Karpas-422 (cell line): ENCODE measurements at regions not wholly inside any gene's neighbourhood (a gene's known extent, or its start where the extent isn't known, plus 50 kb on each side); places are given as distances from the start of the nearest gene placed in this dataset.

Experiments used
- DNase-seq: peaks from one replicate; pipeline ENCODE4 v3.0.0-alpha.2; 2015
- H2AFZ ChIP-seq: fragments of 200-600 bp; sonication (generic); 2 replicates; pipeline ENCODE4 v1.6.1; 2014; ENCODE audit warnings: antibody characterized with exemption, low read length, mixed read lengths
- H3K27ac ChIP-seq: fragments of 200-600 bp; sonication (generic); 2 replicates; pipeline ENCODE4 v1.5.1; 2014; ENCODE audit warnings: mild to moderate bottlenecking, low read length, moderate library complexity
- H3K27me3 ChIP-seq: fragments of 200-600 bp; sonication (generic); 2 replicates; pipeline ENCODE4 v1.6.1; 2014; ENCODE audit warnings: low read length, mixed read lengths
- H3K36me3 ChIP-seq: fragments of 200-600 bp; sonication (generic); 2 replicates; pipeline ENCODE4 v1.6.1; 2014; ENCODE audit warnings: low read length, mixed read lengths; ENCODE audit not compliant: insufficient read depth
- H3K4me1 ChIP-seq: fragments of 200-600 bp; sonication (generic); 2 replicates; pipeline ENCODE4 v1.6.1; 2014; ENCODE audit warnings: mild to moderate bottlenecking, low read length, mixed read lengths
- H3K4me2 ChIP-seq: fragments of 200-600 bp; sonication (generic); 2 replicates; pipeline ENCODE4 v1.6.1; 2014; ENCODE audit warnings: low read length, low read depth, mild to moderate bottlenecking; ENCODE audit not compliant: poor library complexity, severe bottlenecking
- H3K4me3 ChIP-seq: fragments of 200-600 bp; sonication (generic); 2 replicates; pipeline ENCODE4 v1.5.1; 2014; ENCODE audit warnings: mild to moderate bottlenecking, antibody characterized with exemption, low read length, mixed read lengths
- H3K79me2 ChIP-seq: fragments of 200-600 bp; sonication (generic); 2 replicates; pipeline ENCODE4 v1.6.1; 2014; ENCODE audit warnings: mild to moderate bottlenecking, low read length, mixed read lengths
- H3K9ac ChIP-seq: fragments of 200-600 bp; sonication (generic); 2 replicates; pipeline ENCODE4 v1.6.0; 2014; ENCODE audit warnings: low read length
- H3K9me2 ChIP-seq: fragments of 200-600 bp; sonication (generic), shearing (Covaris generic); replicated peaks from 2 replicates; pipeline ENCODE4 v1.6.0; 2014; ENCODE audit warnings: mild to moderate bottlenecking, low read length, moderate library complexity; ENCODE audit not compliant: insufficient read depth
- H3K9me3 ChIP-seq: fragments of 300-700, 200-600 bp; sonication (generic); 2 replicates; pipeline ENCODE4 v1.6.1; 2014; ENCODE audit warnings: low read length, mixed read lengths
- H4K20me1 ChIP-seq: fragments of 200-600 bp; sonication (generic); 2 replicates; pipeline ENCODE4 v1.6.1; 2014; ENCODE audit warnings: mild to moderate bottlenecking, antibody characterized with exemption, low read length, low read depth; ENCODE audit not compliant: insufficient read depth

DNA sequence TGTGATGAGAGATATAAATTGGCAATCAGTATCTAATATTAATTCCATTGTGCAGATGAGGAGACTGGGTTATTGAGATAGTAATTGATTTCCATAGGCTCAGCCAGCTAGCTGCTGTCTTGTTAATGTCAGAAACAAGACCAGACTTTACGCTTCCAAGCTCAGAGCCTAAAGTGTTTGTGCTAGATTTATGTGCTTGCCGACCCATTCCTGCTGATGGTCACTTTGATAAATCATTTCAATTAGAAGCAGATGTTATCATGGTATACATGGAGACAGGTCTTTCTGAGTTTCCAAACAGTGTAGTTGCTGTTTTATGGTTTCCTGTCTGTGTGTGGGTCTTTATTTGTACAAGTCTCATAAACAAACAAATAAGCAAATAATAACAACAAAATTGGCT, 92.8 kb downstream of the AQP4 start:
- Histone ChIP-seq H3K79me2 (no peaks in the 10 kb centered on the region), H3K4me2 (no peak overlapping the region), H3K9me3 (no peaks in the 10 kb centered on the region), H3K4me1 (no peaks in the 10 kb centered on the region), H3K27ac (no peak overlapping the region), H3K9ac (no peak overlapping the region), H3K27me3 (no peaks in the 10 kb centered on the region), H3K36me3 (no peaks in the 10 kb centered on the region), H3K4me3 (no peak overlapping the region), H3K9me2 (no peaks in the 10 kb centered on the region), H4K20me1 (no peaks in the 10 kb centered on the region), H2AFZ (no peak overlapping the region)
- no peak for DNase-seq

GRCh38 chr18:26771524-26771923, 94.0 kb downstream of the AQP4 start:
- H2AFZ ChIP-seq: no peak overlapping the region
- H3K27ac ChIP-seq: no peak overlapping the region
- no peaks in the 10 kb centered on the region for H3K36me3 ChIP-seq
- no peak for DNase-seq
- no peak overlapping the region for H3K9ac ChIP-seq
- H3K79me2 ChIP-seq: no peaks in the 10 kb centered on the region
- no peak overlapping the region for H3K4me3 ChIP-seq
- H3K27me3 ChIP-seq: no peaks in the 10 kb centered on the region
- no peaks in the 10 kb centered on the region for H4K20me1 ChIP-seq
- no peaks in the 10 kb centered on the region for H3K4me1 ChIP-seq
- no peaks in the 10 kb centered on the region for H3K9me2 ChIP-seq
- no peak overlapping the region for H3K4me2 ChIP-seq
- no peaks in the 10 kb centered on the region for H3K9me3 ChIP-seq

GRCh38 chr18:26768385-26768784, 97.1 kb downstream of the AQP4 start:
- no peaks in the 10 kb centered on the region for H3K27me3 ChIP-seq
- DNase-seq: no peak
- H3K27ac ChIP-seq: no peak overlapping the region
- no peaks in the 10 kb centered on the region for H4K20me1 ChIP-seq
- H3K4me3 ChIP-seq: no peak overlapping the region
- H3K9ac ChIP-seq: no peak overlapping the region
- no peaks in the 10 kb centered on the region for H3K9me3 ChIP-seq
- H3K36me3 ChIP-seq: no peaks in the 10 kb centered on the region
- H3K79me2 ChIP-seq: no peaks in the 10 kb centered on the region
- no peak overlapping the region for H2AFZ ChIP-seq
- no peaks in the 10 kb centered on the region for H3K9me2 ChIP-seq
- H3K4me2 ChIP-seq: no peak overlapping the region
- H3K4me1 ChIP-seq: no peaks in the 10 kb centered on the region

- no peaks in the 10 kb centered on the region for H3K36me3 ChIP-seq
These were observed 100.0 kb downstream of the AQP4 start for GRCh38 chr18:26765498-26765897.

DNA sequence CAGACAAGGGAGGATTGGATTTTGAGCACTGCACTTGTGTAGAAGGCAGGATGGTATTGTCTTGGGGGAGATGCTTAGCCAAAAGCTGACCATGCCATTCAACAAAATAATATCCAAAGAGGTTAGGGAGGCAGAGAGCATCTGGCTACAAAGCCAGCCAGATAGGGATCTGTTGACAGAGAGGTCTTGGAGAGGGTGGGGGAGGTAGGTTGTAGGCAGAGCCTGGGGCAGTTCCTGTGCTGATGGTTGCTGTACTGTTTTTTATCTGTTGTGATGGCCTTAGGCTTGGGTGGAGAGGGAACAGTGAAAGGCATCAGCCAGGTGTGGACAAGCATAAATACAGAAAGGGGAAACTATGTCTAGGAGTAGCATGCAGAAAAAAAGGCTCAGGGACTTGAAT, 100.9 kb downstream of the AQP4 start:
- Histone ChIP-seq H4K20me1 (no peaks in the 10 kb centered on the region), H3K9me3 (no peaks in the 10 kb centered on the region), H3K27ac (no peak overlapping the region), H3K4me3 (no peak overlapping the region), H3K4me1 (no peaks in the 10 kb centered on the region), H2AFZ (no peak overlapping the region), H3K27me3 (no peaks in the 10 kb centered on the region), H3K36me3 (no peaks in the 10 kb centered on the region), H3K79me2 (no peaks in the 10 kb centered on the region), H3K4me2 (no peak overlapping the region), H3K9ac (no peak overlapping the region), H3K9me2 (no peaks in the 10 kb centered on the region)
- DNase-seq: no peak

More at GRCh38 chr18:26765498-26765897, 100.0 kb downstream of the AQP4 start:
- no peak overlapping the region for H3K4me2 ChIP-seq
- H3K79me2 ChIP-seq: no peaks in the 10 kb centered on the region
- no peaks in the 10 kb centered on the region for H3K9me3 ChIP-seq
- H3K27ac ChIP-seq: no peak overlapping the region
- H3K4me1 ChIP-seq: no peaks in the 10 kb centered on the region
- no peak for DNase-seq
- no peak overlapping the region for H3K4me3 ChIP-seq
- H2AFZ ChIP-seq: no peak overlapping the region
- no peaks in the 10 kb centered on the region for H3K27me3 ChIP-seq
- H3K9me2 ChIP-seq: no peaks in the 10 kb centered on the region
- no peak overlapping the region for H3K9ac ChIP-seq
- H4K20me1 ChIP-seq: no peaks in the 10 kb centered on the region

DNA sequence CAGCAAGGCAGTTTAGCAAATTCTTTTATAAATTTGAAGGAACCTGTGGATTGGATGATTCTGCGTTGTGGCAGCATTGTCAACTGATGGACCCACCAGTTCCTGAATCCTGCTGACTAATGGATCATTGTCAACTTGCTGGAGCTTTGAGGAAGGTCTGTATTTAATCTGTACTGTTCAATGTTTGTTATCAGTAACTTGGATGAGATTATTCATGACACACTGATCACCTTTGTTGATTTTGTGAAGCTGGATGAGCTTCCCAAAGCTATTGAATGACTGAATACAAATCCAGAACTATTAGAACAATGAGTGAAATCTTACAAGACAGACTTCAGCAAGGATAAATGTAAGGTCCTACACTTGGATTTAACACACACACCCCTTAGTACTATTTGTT, 101.3 kb downstream of the AQP4 start:
- no peaks in the 10 kb centered on the region for H3K79me2 ChIP-seq
- no peaks in the 10 kb centered on the region for H3K36me3 ChIP-seq
- DNase-seq: no peak
- H3K9me3 ChIP-seq: no peaks in the 10 kb centered on the region
- no peak overlapping the region for H3K9ac ChIP-seq
- no peak overlapping the region for H3K4me2 ChIP-seq
- no peaks in the 10 kb centered on the region for H3K27me3 ChIP-seq
- no peaks in the 10 kb centered on the region for H3K9me2 ChIP-seq
- no peaks in the 10 kb centered on the region for H3K4me1 ChIP-seq
- no peak overlapping the region for H2AFZ ChIP-seq
- H3K27ac ChIP-seq: no peak overlapping the region
- H4K20me1 ChIP-seq: no peaks in the 10 kb centered on the region
- H3K4me3 ChIP-seq: no peak overlapping the region

- no peak overlapping the region for H3K27ac ChIP-seq
These were observed 101.9 kb downstream of the AQP4 start for GRCh38 chr18:26763446-26764110.

DNA sequence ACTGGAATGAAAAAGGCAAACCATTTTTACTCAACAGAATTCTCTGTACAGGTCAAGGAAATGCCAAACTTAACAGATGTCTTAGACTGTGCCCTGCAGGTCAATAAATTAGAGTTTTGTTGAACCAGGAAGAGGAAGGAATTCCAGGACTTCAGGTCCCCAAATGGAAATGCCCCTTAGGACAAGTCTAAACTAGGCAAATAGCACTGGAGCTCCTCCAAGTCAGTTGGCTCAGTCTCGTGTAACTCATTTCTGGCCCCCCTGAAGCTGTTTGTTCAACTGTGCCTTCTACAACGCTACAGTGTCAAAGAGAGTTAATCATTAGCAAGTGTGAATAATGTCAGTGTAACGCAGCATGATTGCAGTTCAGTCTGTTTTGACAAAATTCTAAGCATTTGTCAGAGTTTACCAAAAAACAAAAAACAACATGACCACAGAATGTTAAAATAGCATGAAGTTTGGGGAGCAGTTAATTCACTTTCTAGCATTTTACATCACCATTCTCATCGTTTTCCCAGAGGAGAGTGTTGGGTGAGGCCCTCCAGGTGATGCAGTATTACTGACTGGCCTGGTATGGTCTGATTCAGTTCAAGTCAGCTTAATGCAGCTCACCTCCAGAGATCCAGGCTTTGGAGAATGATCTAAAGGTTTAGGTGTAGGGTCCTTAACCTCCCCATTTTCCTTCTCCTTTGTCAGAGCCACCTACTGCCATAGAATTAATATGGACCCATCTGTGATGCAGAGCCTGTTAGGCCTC, 108.1 kb downstream of the AQP4 start:
- Histone ChIP-seq H3K4me2 (no peak overlapping the region), H3K27ac (no peak overlapping the region), H3K9ac (no peak overlapping the region), H3K79me2 (no peaks in the 10 kb centered on the region), H3K9me3 (no peaks in the 10 kb centered on the region), H3K4me3 (no peak overlapping the region), H3K4me1 (no peaks in the 10 kb centered on the region), H2AFZ (no peak overlapping the region), H3K9me2 (no peaks in the 10 kb centered on the region), H4K20me1 (no peaks in the 10 kb centered on the region), H3K27me3 (no peaks in the 10 kb centered on the region), H3K36me3 (no peaks in the 10 kb centered on the region)
- no peak for DNase-seq

More at GRCh38 chr18:26763446-26764110, 101.9 kb downstream of the AQP4 start:
- no peaks in the 10 kb centered on the region for H3K4me1 ChIP-seq
- H3K36me3 ChIP-seq: no peaks in the 10 kb centered on the region
- no peaks in the 10 kb centered on the region for H3K79me2 ChIP-seq
- H3K9me3 ChIP-seq: no peaks in the 10 kb centered on the region
- H3K4me3 ChIP-seq: no peak overlapping the region
- H2AFZ ChIP-seq: no peak overlapping the region
- no peaks in the 10 kb centered on the region for H3K9me2 ChIP-seq
- no peak for DNase-seq
- no peaks in the 10 kb centered on the region for H4K20me1 ChIP-seq
- H3K4me2 ChIP-seq: no peak overlapping the region
- no peaks in the 10 kb centered on the region for H3K27me3 ChIP-seq
- no peak overlapping the region for H3K9ac ChIP-seq
